ENCODE measurements at regions not wholly inside any gene's neighbourhood (a gene's known extent, or its start where the extent isn't known, plus 50 kb on each side); places are given as distances from the start of the nearest gene placed in this dataset.
"Not testable (repeated sequence)": the region's sequence is repeated elsewhere in the genome, so short reads cannot be mapped to it uniquely, and the experiment has no call there.

- Mint-ChIP-seq H3K4me1 (no peaks in the 10 kb centered on the region), H3K36me3 (ENCODE audit: low read depth) (no peaks in the 10 kb centered on the region), H3K9me3 (peaks cover 4% of the 10 kb centered on the region), H3K4me3 (no peak overlapping the region), H3K27ac (no peak overlapping the region), H3K27me3 (no peaks in the 10 kb centered on the region)
- no peak for DNase-seq
- POLR2A ChIA-PET, result no interaction called here
- CTCF ChIA-PET, result no interaction called here
Measured at GRCh38 chr6:86331919-86332318, 605.4 kb upstream of the HTR1E start.

- ChIA-PET POLR2A (no interaction called here), CTCF (no interaction called here)
- Mint-ChIP-seq H3K4me3 (no peak overlapping the region), H3K27me3 (no peaks in the 10 kb centered on the region), H3K27ac (no peak overlapping the region), H3K4me1 (no peaks in the 10 kb centered on the region), H3K9me3 (peaks cover 4% of the 10 kb centered on the region), H3K36me3 (ENCODE audit: low read depth) (no peaks in the 10 kb centered on the region)
- no peak for DNase-seq
Measured at GRCh38 chr6:86331265-86331840, 606.0 kb upstream of the HTR1E start.

GRCh38 chr6:86306210-86306609 lies 631.1 kb upstream of the HTR1E start:
- CTCF ChIA-PET, result no interaction called here
- Mint-ChIP-seq H3K4me3 (no peak overlapping the region), H3K9me3 (peaks cover 28% of the 10 kb centered on the region), H3K27ac (no peak overlapping the region), H3K36me3 (ENCODE audit: low read depth) (no peaks in the 10 kb centered on the region), H3K4me1 (no peaks in the 10 kb centered on the region), H3K27me3 (no peaks in the 10 kb centered on the region)
- no peak for DNase-seq
- POLR2A ChIA-PET, result no interaction called here

GRCh38 chr6:86285876-86286275 lies 643.2 kb upstream of the SYNCRIP start:
- H3K27ac Mint-ChIP-seq, result no peak overlapping the region
- POLR2A ChIA-PET, result no interaction called here
- no peak for DNase-seq
- H3K4me3 Mint-ChIP-seq, result no peak overlapping the region
- no peaks in the 10 kb centered on the region for H3K27me3 Mint-ChIP-seq
- H3K36me3 Mint-ChIP-seq (ENCODE audit: low read depth), result no peaks in the 10 kb centered on the region
- H3K4me1 Mint-ChIP-seq, result no peaks in the 10 kb centered on the region
- CTCF ChIA-PET, result no interaction called here
- H3K9me3 Mint-ChIP-seq, result peaks cover 1% of the 10 kb centered on the region

- H3K4me1 Mint-ChIP-seq; H3K27me3 Mint-ChIP-seq; H3K27ac Mint-ChIP-seq; POLR2A ChIA-PET; H3K36me3 Mint-ChIP-seq (ENCODE audit: low read depth); DNase-seq; H3K9me3 Mint-ChIP-seq; CTCF ChIA-PET; H3K4me3 Mint-ChIP-seq: not testable (repeated sequence)
Measured at GRCh38 chr6:86284809-86285480, 642.3 kb upstream of the SYNCRIP start.

- CTCF ChIA-PET; POLR2A ChIA-PET; H3K36me3 Mint-ChIP-seq (ENCODE audit: low read depth); H3K27ac Mint-ChIP-seq; H3K4me1 Mint-ChIP-seq; DNase-seq; H3K9me3 Mint-ChIP-seq; H3K4me3 Mint-ChIP-seq; H3K27me3 Mint-ChIP-seq: not testable (repeated sequence)
Measured at GRCh38 chr6:86283596-86283995, 640.9 kb upstream of the SYNCRIP start.

GRCh38 chr6:86276056-86276455 lies 633.4 kb upstream of the SYNCRIP start:
- Mint-ChIP-seq H3K4me1 (no peaks in the 10 kb centered on the region), H3K4me3 (no peak overlapping the region), H3K27me3 (no peaks in the 10 kb centered on the region), H3K9me3 (peaks cover 6% of the 10 kb centered on the region), H3K27ac (no peak overlapping the region), H3K36me3 (ENCODE audit: low read depth) (no peaks in the 10 kb centered on the region)
- DNase-seq, result no peak
- POLR2A ChIA-PET, result no interaction called here
- CTCF ChIA-PET, result no interaction called here

- no peak overlapping the region for H3K27ac Mint-ChIP-seq
- no peaks in the 10 kb centered on the region for H3K36me3 Mint-ChIP-seq (ENCODE audit: low read depth)
- peaks cover 6% of the 10 kb centered on the region for H3K9me3 Mint-ChIP-seq
- DNase-seq, result no peak
- no peaks in the 10 kb centered on the region for H3K27me3 Mint-ChIP-seq
- CTCF ChIA-PET, result no interaction called here
- no peaks in the 10 kb centered on the region for H3K4me1 Mint-ChIP-seq
- POLR2A ChIA-PET, result no interaction called here
- H3K4me3 Mint-ChIP-seq, result no peak overlapping the region
Measured at GRCh38 chr6:86273936-86274335, 631.2 kb upstream of the SYNCRIP start.

GRCh38 chr6:86256615-86257187 lies 614.0 kb upstream of the SYNCRIP start:
- no peaks in the 10 kb centered on the region for H3K4me1 Mint-ChIP-seq
- H3K4me3 Mint-ChIP-seq, result no peak overlapping the region
- ChIA-PET POLR2A (no interaction called here), CTCF (no interaction called here)
- no peak for DNase-seq
- no peaks in the 10 kb centered on the region for H3K27me3 Mint-ChIP-seq
- no peak overlapping the region for H3K27ac Mint-ChIP-seq
- H3K36me3 Mint-ChIP-seq (ENCODE audit: low read depth), result no peaks in the 10 kb centered on the region
- H3K9me3 Mint-ChIP-seq, result peaks cover 7% of the 10 kb centered on the region

- Mint-ChIP-seq H3K4me3 (no peak overlapping the region), H3K36me3 (ENCODE audit: low read depth) (no peaks in the 10 kb centered on the region), H3K4me1 (no peaks in the 10 kb centered on the region), H3K27ac (no peak overlapping the region), H3K9me3 (peaks cover 7% of the 10 kb centered on the region), H3K27me3 (no peaks in the 10 kb centered on the region)
- CTCF ChIA-PET, result no interaction called here
- no peak for DNase-seq
- POLR2A ChIA-PET, result no interaction called here
Measured at GRCh38 chr6:86255973-86256372, 613.3 kb upstream of the SYNCRIP start.

- POLR2A ChIA-PET, result no interaction called here
- peaks cover 4% of the 10 kb centered on the region for H3K9me3 Mint-ChIP-seq
Measured at GRCh38 chr6:86251106-86251505, 608.4 kb upstream of the SYNCRIP start.

GRCh38 chr6:86217906-86218305 lies 575.2 kb upstream of the SYNCRIP start:
- POLR2A ChIA-PET, result no interaction called here
- CTCF ChIA-PET, result no interaction called here
- Mint-ChIP-seq H3K27me3 (no peaks in the 10 kb centered on the region), H3K27ac (no peak overlapping the region), H3K36me3 (ENCODE audit: low read depth) (no peaks in the 10 kb centered on the region), H3K4me3 (no peak overlapping the region), H3K4me1 (no peaks in the 10 kb centered on the region), H3K9me3 (no peaks in the 10 kb centered on the region)
- no peak for DNase-seq

More at GRCh38 chr6:86251106-86251505, 608.4 kb upstream of the SYNCRIP start:
- no peaks in the 10 kb centered on the region for H3K36me3 Mint-ChIP-seq (ENCODE audit: low read depth)
- no peaks in the 10 kb centered on the region for H3K27me3 Mint-ChIP-seq
- CTCF ChIA-PET, result no interaction called here
- H3K4me1 Mint-ChIP-seq, result no peaks in the 10 kb centered on the region
- no peak overlapping the region for H3K27ac Mint-ChIP-seq
- H3K4me3 Mint-ChIP-seq, result no peak overlapping the region
- DNase-seq, result no peak

- Mint-ChIP-seq H3K36me3 (ENCODE audit: low read depth) (no peaks in the 10 kb centered on the region), H3K4me1 (no peaks in the 10 kb centered on the region), H3K4me3 (no peak overlapping the region), H3K27ac (no peak overlapping the region), H3K27me3 (no peaks in the 10 kb centered on the region), H3K9me3 (no peaks in the 10 kb centered on the region)
- ChIA-PET CTCF (no interaction called here), POLR2A (interaction anchor here (0.6 kb wide), 1 partner anchor 1070 kb away, joined by 3 read pairs; no protein-coding TSS in a partner anchor)
- DNase-seq, result no peak
Measured at GRCh38 chr6:86215323-86215722, 572.6 kb upstream of the SYNCRIP start.

- H3K4me3 Mint-ChIP-seq, result no peak overlapping the region
- CTCF ChIA-PET, result no interaction called here
Measured at GRCh38 chr6:86205980-86206379, 563.3 kb upstream of the SYNCRIP start.

More at GRCh38 chr6:86205980-86206379, 563.3 kb upstream of the SYNCRIP start:
- Mint-ChIP-seq H3K4me1 (no peaks in the 10 kb centered on the region), H3K27me3 (no peaks in the 10 kb centered on the region), H3K9me3 (peaks cover 10% of the 10 kb centered on the region), H3K27ac (no peak overlapping the region), H3K36me3 (ENCODE audit: low read depth) (no peaks in the 10 kb centered on the region)
- DNase-seq, result no peak
- POLR2A ChIA-PET, result no interaction called here

All from activated CD4-positive, alpha-beta T cell treated with anti-CD3 and anti-CD28 coated beads, Interleukin-2, amount 10 ng/mL, durations not matched to agents 7 days and 5 days (primary cell).